HG02678 (cell line): ENCODE measurements at regions not wholly inside any gene's neighbourhood (a gene's known extent, or its start where the extent isn't known, plus 50 kb on each side); places are given as distances from the start of the nearest gene placed in this dataset.

Experiments
- ATAC-seq: cut with Tn5 transposase; IDR thresholded peaks from one replicate; pipeline ENCODE4 v1.9.1; 2021; ENCODE audit warnings: mild to moderate bottlenecking, moderate library complexity; ENCODE audit not compliant: unreplicated experiment

DNA sequence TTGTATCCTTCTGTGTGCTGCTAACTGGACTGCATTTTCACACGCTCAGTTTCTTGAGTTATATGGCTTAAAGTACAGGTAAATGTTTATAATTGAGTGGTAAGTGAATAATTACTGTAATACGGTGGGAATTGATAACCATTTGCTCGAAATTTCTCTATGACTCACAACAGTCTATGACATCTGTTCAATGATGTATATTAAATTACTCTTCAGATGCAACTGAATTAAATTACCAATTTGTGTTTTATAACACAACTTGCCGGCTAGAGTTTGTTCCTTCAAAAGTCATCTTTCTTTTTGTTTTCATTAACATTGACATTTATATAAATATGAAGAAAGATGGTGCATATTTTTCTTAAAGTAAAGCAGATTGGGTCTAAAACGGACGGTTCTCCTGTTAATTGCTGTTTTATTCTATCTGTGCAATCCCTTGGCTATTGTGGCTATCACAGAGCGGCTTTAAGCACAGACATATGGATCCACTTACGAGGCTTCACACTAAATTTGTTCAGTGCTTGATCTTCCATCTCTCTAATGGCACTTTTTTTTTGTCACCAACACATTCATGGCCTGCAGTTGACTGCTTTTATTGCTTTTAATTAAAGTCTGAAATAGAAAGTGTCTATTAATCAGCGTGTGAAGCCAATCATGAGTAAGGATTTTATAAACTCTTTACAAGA is 1291.6 kb upstream of the SLC10A2 start:
- ATAC-seq: no peak

GRCh38 chr13:104357174-104357573 is 1291.0 kb upstream of the SLC10A2 start:
- ATAC-seq: no peak

DNA sequence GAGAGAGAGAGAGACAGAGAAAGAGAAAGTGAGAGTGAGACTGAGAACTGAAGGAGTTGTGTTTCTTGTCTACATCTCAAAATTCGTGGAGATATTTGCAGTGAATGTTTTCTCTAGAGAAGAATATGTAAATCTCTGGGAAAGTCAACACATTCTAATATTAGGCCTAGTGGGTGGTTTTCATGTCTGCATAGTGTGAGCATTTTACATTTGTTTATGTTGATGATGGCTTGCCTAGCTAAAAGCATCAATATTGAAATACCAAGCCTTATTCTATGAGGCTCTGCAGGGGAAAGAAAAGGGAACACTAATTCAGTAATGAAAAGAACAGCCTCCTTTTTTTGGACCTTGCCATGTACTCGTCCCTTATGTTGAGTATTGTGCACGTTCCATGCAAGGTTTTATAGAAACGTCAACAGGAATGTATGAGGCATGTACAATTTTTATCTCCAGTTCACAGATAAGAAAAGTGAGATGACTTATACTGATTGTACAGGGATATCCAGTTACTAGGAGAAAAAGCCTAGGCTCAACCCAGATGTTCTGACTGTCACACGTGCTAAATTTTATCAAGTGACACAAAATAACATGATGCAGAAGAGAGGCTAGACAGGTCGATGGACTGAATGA is 1288.9 kb upstream of the SLC10A2 start:
- no peak for ATAC-seq

GRCh38 chr13:104327211-104327610 is 1261.0 kb upstream of the SLC10A2 start:
- ATAC-seq: no peak

GRCh38 chr13:104326523-104326922 is 1260.3 kb upstream of the SLC10A2 start:
- no peak for ATAC-seq

DNA sequence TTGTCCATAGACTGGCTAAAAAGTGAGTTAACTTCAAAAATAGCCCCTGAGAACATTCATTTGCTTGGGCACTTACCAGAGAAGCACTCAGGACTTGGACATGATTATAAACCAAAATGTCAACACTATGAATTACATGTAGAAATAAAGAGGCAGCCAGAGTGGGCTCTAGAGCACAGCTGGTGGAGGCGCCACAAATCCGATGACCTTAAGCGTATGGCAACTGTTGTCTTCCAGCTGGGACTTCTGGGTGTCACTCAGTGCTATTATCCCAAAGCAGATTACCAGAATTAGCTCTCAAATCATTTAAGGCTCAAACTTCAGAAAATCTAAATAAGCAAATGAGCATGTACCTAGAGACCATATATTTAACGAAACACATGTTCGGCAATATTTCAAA is 1255.5 kb upstream of the SLC10A2 start:
- ATAC-seq: no peak

DNA sequence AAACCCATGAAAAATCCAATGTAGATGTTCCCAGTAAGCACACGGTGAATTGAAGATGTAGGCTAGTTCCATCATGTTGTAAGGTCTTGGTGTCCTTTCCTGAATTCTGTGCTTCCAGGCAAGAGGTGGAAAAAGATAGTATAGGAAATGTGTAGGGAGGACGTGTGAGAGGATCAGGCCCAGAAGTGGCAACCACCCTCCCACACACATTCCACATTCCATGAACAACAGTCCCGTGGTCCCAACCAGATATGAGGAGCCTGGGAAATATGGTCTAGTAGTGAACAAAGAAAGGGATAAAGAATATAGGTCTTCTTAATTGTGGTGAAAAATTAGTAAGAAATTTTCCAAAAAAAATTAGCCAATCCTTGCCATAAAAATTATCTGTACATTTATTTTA is 1254.2 kb upstream of the SLC10A2 start:
- ATAC-seq: no peak

- no peak for ATAC-seq
These were observed 1251.9 kb upstream of the SLC10A2 start for GRCh38 chr13:104318121-104318520.

GRCh38 chr13:104315606-104316005 is 1249.4 kb upstream of the SLC10A2 start:
- no peak for ATAC-seq

- ATAC-seq: no peak
These were observed 1248.8 kb upstream of the SLC10A2 start for GRCh38 chr13:104314926-104315535.

- ATAC-seq: no peak
These were observed 1248.1 kb upstream of the SLC10A2 start for GRCh38 chr13:104314321-104314720.

DNA sequence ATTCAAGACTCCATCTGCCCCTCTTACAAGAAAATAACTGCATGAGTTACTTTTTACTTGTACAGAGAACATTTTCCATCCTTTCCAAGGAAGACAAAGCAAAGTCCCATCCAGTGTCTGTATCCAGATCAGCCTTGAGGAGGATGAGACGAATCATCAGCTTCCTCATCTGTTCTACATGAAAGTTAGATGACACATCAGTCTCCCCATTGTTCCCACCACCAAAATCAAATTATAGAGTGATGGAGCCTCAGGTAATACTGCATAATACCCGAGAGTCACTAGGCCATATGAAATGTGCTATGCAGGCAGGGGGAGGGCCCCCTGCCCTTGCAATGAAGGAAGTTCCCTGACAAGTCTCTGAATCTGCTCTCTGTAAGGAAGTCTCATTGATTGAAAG is 1244.6 kb upstream of the SLC10A2 start:
- no peak for ATAC-seq

- ATAC-seq: no peak
These were observed 1243.2 kb upstream of the SLC10A2 start for GRCh38 chr13:104309431-104309830.

DNA sequence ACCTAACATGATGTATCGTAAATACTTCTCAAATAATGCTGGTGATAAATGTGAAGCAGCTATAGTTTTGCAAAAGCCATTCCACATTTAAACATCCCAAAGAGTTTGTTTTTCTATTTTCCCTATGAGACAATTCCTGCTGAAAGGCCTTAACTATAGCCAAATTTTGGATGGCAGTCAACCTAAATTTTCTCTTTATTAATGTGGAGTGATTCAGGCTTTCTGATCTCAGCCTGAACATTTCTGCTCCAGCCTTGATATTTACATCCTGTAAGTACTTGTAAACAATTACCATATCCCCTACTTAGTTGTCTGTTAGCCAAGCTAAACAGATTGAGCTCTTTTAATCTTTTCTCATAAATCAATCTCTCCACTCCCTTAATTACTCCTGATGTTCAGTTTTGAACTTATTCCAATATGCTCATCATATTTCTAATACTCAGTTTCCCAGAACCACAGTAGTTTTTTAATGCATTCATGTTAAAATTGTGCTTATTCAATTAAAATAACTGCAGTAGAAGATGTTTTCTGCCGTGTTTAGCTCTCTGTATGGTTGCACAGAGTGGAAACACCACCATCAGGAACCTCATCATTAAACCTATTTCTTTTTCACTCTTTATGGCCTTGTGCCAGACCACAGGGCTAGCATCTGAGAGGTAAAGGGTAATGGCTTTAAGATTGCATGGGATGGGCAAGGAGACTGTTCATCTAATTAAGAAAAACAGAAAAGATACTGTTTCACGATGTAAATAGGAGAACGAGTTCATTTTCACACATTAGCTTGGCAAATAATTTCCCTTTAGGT is 1235.2 kb upstream of the SLC10A2 start:
- ATAC-seq: no peak

DNA sequence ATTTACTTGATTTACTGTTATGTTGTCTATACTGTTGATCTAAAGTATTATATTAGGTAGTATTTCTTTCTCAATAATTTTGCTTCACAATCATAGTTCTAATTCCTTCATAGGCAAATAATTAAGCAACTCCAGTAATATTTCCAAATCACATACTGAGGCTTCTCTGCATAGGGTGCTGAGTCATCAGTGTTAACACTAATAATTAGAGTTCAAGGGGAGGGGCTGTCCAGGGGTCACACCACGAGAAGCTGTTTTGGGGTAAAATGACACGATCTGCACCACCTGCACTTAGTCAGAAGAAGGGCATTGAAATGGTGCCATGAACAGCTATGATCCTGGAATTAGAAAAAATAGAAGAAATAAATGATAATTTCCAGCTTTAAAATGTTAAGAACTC is 1230.9 kb upstream of the SLC10A2 start:
- no peak for ATAC-seq

DNA sequence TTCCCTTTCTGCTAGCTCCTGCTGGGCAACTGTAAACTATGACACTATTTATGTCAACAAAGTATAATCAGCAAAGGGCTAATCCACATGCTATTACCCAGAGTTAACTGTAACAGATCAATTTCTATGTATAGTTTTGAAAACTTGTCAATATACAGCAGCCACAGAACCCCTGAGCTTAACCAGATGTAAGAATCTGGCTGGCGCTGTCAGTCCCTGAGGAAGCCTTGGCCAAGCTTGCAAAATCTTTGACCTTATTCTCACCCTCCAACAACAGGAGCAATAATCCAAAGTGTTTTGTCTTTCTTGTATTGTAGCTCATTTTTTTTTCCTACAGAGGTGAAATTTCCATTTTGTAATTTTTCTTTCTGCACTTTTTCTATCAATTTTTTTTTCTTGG is 1230.1 kb upstream of the SLC10A2 start:
- no peak for ATAC-seq

- no peak for ATAC-seq
These were observed 1229.3 kb upstream of the SLC10A2 start for GRCh38 chr13:104295537-104295936.

GRCh38 chr13:104289400-104289799 is 1223.2 kb upstream of the SLC10A2 start:
- no peak for ATAC-seq

GRCh38 chr13:104288496-104288895 is 1222.3 kb upstream of the SLC10A2 start:
- no peak for ATAC-seq

DNA sequence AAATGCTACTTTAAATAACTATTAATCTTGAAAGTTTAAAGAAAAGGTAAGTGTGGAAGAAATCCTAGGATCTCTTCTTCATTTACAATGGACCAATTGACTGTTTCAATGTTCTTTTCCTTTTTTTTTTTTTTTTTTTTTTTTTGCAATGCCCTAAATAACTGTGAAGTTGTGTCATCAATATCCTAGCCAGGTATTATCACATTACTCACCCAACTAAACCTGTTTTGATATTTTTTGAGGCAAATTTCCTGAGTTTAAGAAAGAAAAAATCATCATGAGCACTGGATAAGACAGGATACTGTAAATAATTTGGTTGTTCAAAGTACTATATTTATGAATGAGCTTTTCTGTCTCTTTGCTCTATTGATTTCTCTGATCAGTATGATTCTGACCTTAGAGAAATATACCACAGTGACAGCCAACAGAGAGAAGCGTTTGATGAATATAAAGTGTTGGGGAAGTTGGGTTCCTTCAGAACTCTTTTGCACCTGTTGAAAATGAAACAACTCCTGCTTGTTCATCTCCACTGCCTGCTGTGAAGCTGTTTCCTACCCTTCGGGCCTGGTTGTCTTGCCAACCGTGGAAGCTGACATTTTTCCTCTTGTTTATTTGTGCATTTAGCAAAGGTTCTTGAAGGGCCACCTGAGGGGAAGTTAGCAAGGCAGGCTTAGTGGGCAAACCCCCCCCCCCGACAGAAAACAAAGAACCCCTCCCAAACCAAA is 1220.5 kb upstream of the SLC10A2 start:
- ATAC-seq: no peak

DNA sequence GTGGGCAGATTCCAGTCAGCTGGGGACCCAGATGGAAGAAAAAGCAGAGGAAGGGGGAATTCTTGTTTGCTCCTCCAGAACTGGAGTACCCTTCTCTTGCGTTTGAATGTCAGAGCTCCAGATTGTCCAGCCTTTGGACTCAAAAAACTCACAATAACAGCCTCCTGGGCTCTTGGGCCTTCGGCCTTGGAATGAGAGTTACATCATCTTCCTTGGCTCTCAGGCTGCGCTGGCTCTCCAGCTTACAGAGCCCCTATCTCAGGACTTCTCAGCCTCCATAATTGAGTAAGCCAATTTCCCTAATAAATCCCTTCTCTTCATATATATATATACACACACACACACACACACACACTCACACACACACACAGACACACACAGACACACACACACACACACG is 1215.7 kb upstream of the SLC10A2 start:
- ATAC-seq: no peak
